ENCODE measurements at regions not wholly inside any gene's neighbourhood (a gene's known extent, or its start where the extent isn't known, plus 50 kb on each side); places are given as distances from the start of the nearest gene placed in this dataset.
"Not testable (repeated sequence)": the region's sequence is repeated elsewhere in the genome, so short reads cannot be mapped to it uniquely, and the experiment has no call there.

DNA sequence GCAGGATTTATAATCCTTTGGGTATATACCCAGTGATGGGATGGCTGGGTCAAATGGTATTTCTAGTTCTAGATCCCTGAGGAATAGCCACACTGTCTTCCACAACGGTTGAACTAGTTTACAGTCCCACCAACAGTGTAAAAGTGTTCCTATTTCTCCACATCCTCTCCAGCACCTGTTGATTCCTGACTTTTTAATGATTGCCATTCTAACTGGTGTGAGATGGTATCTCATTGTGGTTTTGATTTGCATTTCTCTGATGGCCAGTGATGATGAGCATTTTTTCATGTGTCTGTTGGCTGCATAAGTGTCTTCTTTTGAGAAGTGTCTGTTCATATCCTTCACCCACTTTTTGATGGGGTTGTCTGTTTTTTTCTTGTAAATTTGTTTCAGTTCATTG, 82.8 kb upstream of the AMOT start:
- TF ChIP-seq, protein P1, sequence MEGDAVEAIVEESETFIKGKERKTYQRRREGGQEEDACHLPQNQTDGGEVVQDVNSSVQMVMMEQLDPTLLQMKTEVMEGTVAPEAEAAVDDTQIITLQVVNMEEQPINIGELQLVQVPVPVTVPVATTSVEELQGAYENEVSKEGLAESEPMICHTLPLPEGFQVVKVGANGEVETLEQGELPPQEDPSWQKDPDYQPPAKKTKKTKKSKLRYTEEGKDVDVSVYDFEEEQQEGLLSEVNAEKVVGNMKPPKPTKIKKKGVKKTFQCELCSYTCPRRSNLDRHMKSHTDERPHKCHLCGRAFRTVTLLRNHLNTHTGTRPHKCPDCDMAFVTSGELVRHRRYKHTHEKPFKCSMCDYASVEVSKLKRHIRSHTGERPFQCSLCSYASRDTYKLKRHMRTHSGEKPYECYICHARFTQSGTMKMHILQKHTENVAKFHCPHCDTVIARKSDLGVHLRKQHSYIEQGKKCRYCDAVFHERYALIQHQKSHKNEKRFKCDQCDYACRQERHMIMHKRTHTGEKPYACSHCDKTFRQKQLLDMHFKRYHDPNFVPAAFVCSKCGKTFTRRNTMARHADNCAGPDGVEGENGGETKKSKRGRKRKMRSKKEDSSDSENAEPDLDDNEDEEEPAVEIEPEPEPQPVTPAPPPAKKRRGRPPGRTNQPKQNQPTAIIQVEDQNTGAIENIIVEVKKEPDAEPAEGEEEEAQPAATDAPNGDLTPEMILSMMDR (IDR thresholded peaks at IDR 0.05) = not testable (repeated sequence)
- TF ChIP-seq POLR2A (IDR thresholded peaks at IDR 0.05) = not testable (repeated sequence)
